SU-DHL-6 (cell line): ENCODE measurements at regions not wholly inside any gene's neighbourhood (a gene's known extent, or its start where the extent isn't known, plus 50 kb on each side); places are given as distances from the start of the nearest gene placed in this dataset.

Experiments
- EZH2phosphoT487 ChIP-seq: fragments of 200-600 bp; sonication (generic), shearing (Covaris generic); conservative IDR thresholded peaks from 2 replicates; pipeline ENCODE4 v1.6.1; 2018; ENCODE audit warnings: mild to moderate bottlenecking, antibody characterized with exemption, low read length, moderate library complexity, mixed read lengths
- TF ChIP-seq, protein P1 (sequence below): fragments of 200-600 bp; sonication (generic); IDR thresholded peaks from one replicate; pipeline ENCODE4 v1.5.1; 2017; ENCODE audit warnings: antibody characterized with exemption, mild to moderate bottlenecking, low read length, moderate library complexity; ENCODE audit not compliant: insufficient read depth, poor library complexity, severe bottlenecking

DNA sequence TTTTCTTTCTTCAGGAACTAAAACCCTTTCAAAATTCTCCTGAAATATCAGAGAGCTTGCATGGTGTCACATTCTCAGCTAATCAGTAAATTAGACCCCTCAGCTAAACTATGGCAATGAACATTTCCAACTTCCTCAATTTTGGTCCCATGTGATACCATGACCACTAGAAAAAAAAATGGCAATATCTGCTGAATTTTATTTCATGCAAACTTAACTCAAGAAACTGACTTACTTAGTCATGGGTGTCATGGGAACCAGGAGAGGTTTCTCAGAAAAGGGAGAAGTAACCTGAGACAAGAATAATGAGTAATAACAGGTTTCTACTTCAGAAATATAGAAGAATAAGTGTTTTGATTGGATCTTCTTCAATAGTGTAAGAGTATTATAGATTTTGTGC is 784.6 kb upstream of the ALCAM start:
- TF ChIP-seq, protein P1, sequence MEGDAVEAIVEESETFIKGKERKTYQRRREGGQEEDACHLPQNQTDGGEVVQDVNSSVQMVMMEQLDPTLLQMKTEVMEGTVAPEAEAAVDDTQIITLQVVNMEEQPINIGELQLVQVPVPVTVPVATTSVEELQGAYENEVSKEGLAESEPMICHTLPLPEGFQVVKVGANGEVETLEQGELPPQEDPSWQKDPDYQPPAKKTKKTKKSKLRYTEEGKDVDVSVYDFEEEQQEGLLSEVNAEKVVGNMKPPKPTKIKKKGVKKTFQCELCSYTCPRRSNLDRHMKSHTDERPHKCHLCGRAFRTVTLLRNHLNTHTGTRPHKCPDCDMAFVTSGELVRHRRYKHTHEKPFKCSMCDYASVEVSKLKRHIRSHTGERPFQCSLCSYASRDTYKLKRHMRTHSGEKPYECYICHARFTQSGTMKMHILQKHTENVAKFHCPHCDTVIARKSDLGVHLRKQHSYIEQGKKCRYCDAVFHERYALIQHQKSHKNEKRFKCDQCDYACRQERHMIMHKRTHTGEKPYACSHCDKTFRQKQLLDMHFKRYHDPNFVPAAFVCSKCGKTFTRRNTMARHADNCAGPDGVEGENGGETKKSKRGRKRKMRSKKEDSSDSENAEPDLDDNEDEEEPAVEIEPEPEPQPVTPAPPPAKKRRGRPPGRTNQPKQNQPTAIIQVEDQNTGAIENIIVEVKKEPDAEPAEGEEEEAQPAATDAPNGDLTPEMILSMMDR, result no peak
- TF ChIP-seq EZH2phosphoT487, result no peak
